ENCODE measurements at regions not wholly inside any gene's neighbourhood (a gene's known extent, or its start where the extent isn't known, plus 50 kb on each side); places are given as distances from the start of the nearest gene placed in this dataset.

- TF ChIP-seq POLR2AphosphoS5 (IDR thresholded peaks at IDR 0.05) (no peak), POLR2A (IDR thresholded peaks at IDR 0.05) (no peak)
These were observed 59.2 kb upstream of the RTL6 start for GRCh38 chr22:44557064-44557748.

Data from transverse colon (tissue), 3 donors.